Ovary (tissue), 3 donors: ENCODE measurements at regions not wholly inside any gene's neighbourhood (a gene's known extent, or its start where the extent isn't known, plus 50 kb on each side); places are given as distances from the start of the nearest gene placed in this dataset.

Experiments
- CTCF ChIP-seq, 3 donors: fragments of 450-650 bp in 2 of 3; fragments of 200-600 bp in 1 of 3; IDR thresholded peaks; one replicate each; pipeline versions ENCODE4 v1.5.1 to v1.8.0; 2016 to 2022; ENCODE audit warnings: antibody characterized with exemption in 3 of 3, mild to moderate bottlenecking in 1 of 3
- POLR2A ChIP-seq: fragments of 450-650 bp; IDR thresholded peaks from one replicate; pipeline ENCODE4 v1.6.1; 2017; ENCODE audit warnings: antibody characterized with exemption, mild to moderate bottlenecking, moderate library complexity
- donor health status: DM: no; HTN: no; CAD: no.

DNA sequence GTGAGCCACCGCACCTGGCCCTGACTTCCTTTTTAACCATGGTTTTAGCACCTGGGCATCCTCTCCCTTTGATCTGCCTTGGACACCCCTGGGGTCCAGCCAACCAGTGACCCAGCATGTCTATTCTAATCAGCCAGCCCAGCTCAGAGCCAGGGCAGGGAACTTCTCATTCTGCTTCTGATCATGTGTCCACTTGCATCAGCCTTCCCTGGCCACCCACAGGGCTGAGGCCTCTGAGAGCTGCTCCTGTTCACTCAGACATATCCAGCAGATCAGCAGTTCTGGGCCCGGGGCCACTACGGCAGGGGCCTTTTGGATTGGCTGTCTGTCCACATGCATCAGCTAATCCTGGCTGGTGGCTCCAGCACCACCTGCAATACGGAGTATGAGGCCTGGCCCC is 117.9 kb upstream of the MAP1LC3B2 start:
- no peak for TF ChIP-seq POLR2A
- TF ChIP-seq CTCF (IDR thresholded peaks at IDR 0.05), result no peak
